Uterus (tissue), 3 donors: ENCODE measurements at regions not wholly inside any gene's neighbourhood (a gene's known extent, or its start where the extent isn't known, plus 50 kb on each side); places are given as distances from the start of the nearest gene placed in this dataset.

Source experiments
- DNase-seq, 2 donors: peaks; one replicate each; pipeline ENCODE4 v3.0.0-alpha.2; 2019 to 2020
- H3K27ac ChIP-seq, 2 donors: fragments of 200-600 bp; sonication (generic); 1 replicate in 1 of 2; 2 replicates in 1 of 2; pipeline ENCODE4 v1.5.1; 2016 to 2018
- H3K27me3 ChIP-seq, 2 donors: fragments of 200-600 bp; sonication (generic); one replicate each; pipeline ENCODE4 v1.5.1; 2018 to 2019; ENCODE audit warnings: control low read depth in 1 of 2
- H3K36me3 ChIP-seq, 2 donors: fragments of 200-600 bp; sonication (generic); one replicate each; pipeline ENCODE4 v1.5.1; 2019; ENCODE audit warnings: control low read depth in 1 of 2
- H3K4me1 ChIP-seq, 2 donors: fragments of 200-600 bp; sonication (generic); one replicate each; pipeline ENCODE4 v1.5.1; 2018 to 2019; ENCODE audit warnings: control low read depth in 1 of 2
- H3K4me3 ChIP-seq, 2 donors: fragments of 200-600 bp; sonication (generic); 1 replicate in 1 of 2; 2 replicates in 1 of 2; pipeline ENCODE4 v1.5.1; 2018 to 2019; ENCODE audit warnings: mild to moderate bottlenecking in 1 of 2
- H3K9me3 ChIP-seq, 2 donors: fragments of 200-600 bp; sonication (generic); one replicate each; pipeline ENCODE4 v1.5.1; 2019; ENCODE audit warnings: control low read depth in 1 of 2
- CTCF ChIP-seq, 4 experiments: fragments of 200-600 bp in 2 of 4; fragments of 450-650 bp in 2 of 4; sonication (generic) in 2 of 4; IDR thresholded peaks; one replicate each; pipeline ENCODE4 v1.5.1; 2016 to 2019; ENCODE audit warnings: antibody characterized with exemption in 4 of 4, mild to moderate bottlenecking in 2 of 4, moderate library complexity in 1 of 4
- POLR2A ChIP-seq, 2 donors: fragments of 450-650 bp; IDR thresholded peaks; one replicate each; pipeline ENCODE4 v1.6.1; 2016; ENCODE audit warnings: antibody characterized with exemption in 2 of 2, mild to moderate bottlenecking in 1 of 2, moderate library complexity in 1 of 2
- intact Hi-C: fragments of 100-400 bp; cut with DNase I; formaldehyde crosslinking; loops from one replicate; pipeline ENCODE4 v1.15.1; 2023; ENCODE audit warnings: low total_unique reads
- donor health status: DM: yes; HTN: yes; CAD: no.

GRCh38 chr13:89113744-89114143 is 1442.6 kb downstream of the SLITRK5 start:
- Histone ChIP-seq H3K27me3 (no peaks in the 10 kb centered on the region), H3K9me3 (no peaks in the 10 kb centered on the region), H3K27ac (no peak overlapping the region), H3K36me3 (no peaks in the 10 kb centered on the region), H3K4me3 (no peak overlapping the region), H3K4me1 (no peaks in the 10 kb centered on the region)
- DNase-seq: no peak
- intact Hi-C loops: no loop called here
- no peak for TF ChIP-seq POLR2A (IDR thresholded peaks at IDR 0.05)
- TF ChIP-seq CTCF (IDR thresholded peaks at IDR 0.05): no peak

- no peaks in the 10 kb centered on the region for H3K36me3 ChIP-seq
- H3K4me1 ChIP-seq: no peaks in the 10 kb centered on the region
- H3K27me3 ChIP-seq: no peaks in the 10 kb centered on the region
- no peak overlapping the region for H3K27ac ChIP-seq
- H3K9me3 ChIP-seq: no peaks in the 10 kb centered on the region
- DNase-seq: no peak
- no peak overlapping the region for H3K4me3 ChIP-seq
- TF ChIP-seq POLR2A (IDR thresholded peaks at IDR 0.05) (no peak), CTCF (IDR thresholded peaks at IDR 0.05) (no peak)
- intact Hi-C loops: no loop called here
Measured at GRCh38 chr13:89115307-89115706, 1444.1 kb downstream of the SLITRK5 start.

GRCh38 chr13:89136678-89137077 is 1465.5 kb downstream of the SLITRK5 start:
- intact Hi-C loops: no loop called here
- no peaks in the 10 kb centered on the region for H3K27me3 ChIP-seq
- no peaks in the 10 kb centered on the region for H3K36me3 ChIP-seq
- H3K9me3 ChIP-seq: no peaks in the 10 kb centered on the region
- H3K4me3 ChIP-seq: no peak overlapping the region
- no peak overlapping the region for H3K27ac ChIP-seq
- no peak for TF ChIP-seq POLR2A (IDR thresholded peaks at IDR 0.05)
- TF ChIP-seq CTCF (IDR thresholded peaks at IDR 0.05): no peak
- DNase-seq: no peak
- H3K4me1 ChIP-seq: no peaks in the 10 kb centered on the region

- DNase-seq: no peak
- H3K4me3 ChIP-seq: no peak overlapping the region
Measured at GRCh38 chr13:89150362-89150761, 1479.2 kb downstream of the SLITRK5 start.

GRCh38 chr13:89153941-89154340 is 1482.8 kb downstream of the SLITRK5 start:
- TF ChIP-seq CTCF (IDR thresholded peaks at IDR 0.05) (no peak), POLR2A (IDR thresholded peaks at IDR 0.05) (no peak)
- DNase-seq: no peak
- no peak overlapping the region for H3K27ac ChIP-seq
- H3K36me3 ChIP-seq: no peaks in the 10 kb centered on the region
- H3K4me3 ChIP-seq: no peak overlapping the region
- no peaks in the 10 kb centered on the region for H3K27me3 ChIP-seq
- no peaks in the 10 kb centered on the region for H3K4me1 ChIP-seq
- no peaks in the 10 kb centered on the region for H3K9me3 ChIP-seq
- intact Hi-C loops: no loop called here

More at GRCh38 chr13:89150362-89150761, 1479.2 kb downstream of the SLITRK5 start:
- intact Hi-C loops: no loop called here
- no peaks in the 10 kb centered on the region for H3K36me3 ChIP-seq
- no peaks in the 10 kb centered on the region for H3K9me3 ChIP-seq
- no peak for TF ChIP-seq CTCF (IDR thresholded peaks at IDR 0.05)
- no peak for TF ChIP-seq POLR2A (IDR thresholded peaks at IDR 0.05)
- no peak overlapping the region for H3K27ac ChIP-seq
- no peaks in the 10 kb centered on the region for H3K27me3 ChIP-seq
- no peaks in the 10 kb centered on the region for H3K4me1 ChIP-seq
